IMR-90 (cell line): ENCODE measurements at regions not wholly inside any gene's neighbourhood (a gene's known extent, or its start where the extent isn't known, plus 50 kb on each side); places are given as distances from the start of the nearest gene placed in this dataset.

Source experiments
- BHLHE40 ChIP-seq: fragments of 150-350 bp; IDR thresholded peaks from 2 replicates; pipeline ENCODE4 v1.6.1; 2016; ENCODE audit warnings: mild to moderate bottlenecking, low read depth, low read length
- POLR2A ChIP-seq: IDR thresholded peaks from 2 replicates; pipeline ENCODE4 v1.6.1; 2012; ENCODE audit warnings: mild to moderate bottlenecking, low read depth, low read length
- RCOR1 ChIP-seq: IDR thresholded peaks from 2 replicates; pipeline ENCODE4 v1.6.1; 2012; ENCODE audit warnings: mild to moderate bottlenecking, low read length, improper control_type of control experiment; ENCODE audit not compliant: insufficient replicate concordance
- TF ChIP-seq, protein P1 (sequence below): conservative IDR thresholded peaks from 2 replicates; pipeline ENCODE4 v1.5.1; 2012; ENCODE audit warnings: mild to moderate bottlenecking, low read depth, low read length, improper control_type of control experiment
- TF ChIP-seq, protein P2 (sequence below): fragments of 150-350 bp; IDR thresholded peaks from 2 replicates; pipeline ENCODE4 v1.6.1; 2017; ENCODE audit warnings: mild to moderate bottlenecking, antibody characterized with exemption, low read length, low read depth

DNA sequence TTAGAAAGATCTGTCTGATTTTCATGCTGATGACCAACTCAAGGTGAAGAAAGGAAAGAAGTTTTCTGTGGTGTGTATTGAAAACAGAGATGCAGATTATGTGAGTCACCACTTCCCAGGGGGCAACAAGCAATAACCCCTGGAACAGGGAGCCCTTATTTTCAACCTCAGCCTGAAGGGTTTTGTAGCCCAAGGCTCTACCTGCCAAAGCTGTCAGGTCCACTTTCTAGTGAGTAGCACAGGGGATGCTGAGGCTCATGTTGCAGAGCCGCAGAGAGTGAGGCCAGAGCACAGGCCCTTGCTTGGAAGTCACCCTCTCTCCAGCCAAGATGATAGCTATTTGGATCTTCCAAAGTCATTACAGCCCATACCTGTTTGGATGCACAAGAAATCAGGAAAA is 152.2 kb upstream of the SLC24A5 start:
- TF ChIP-seq, protein P1, sequence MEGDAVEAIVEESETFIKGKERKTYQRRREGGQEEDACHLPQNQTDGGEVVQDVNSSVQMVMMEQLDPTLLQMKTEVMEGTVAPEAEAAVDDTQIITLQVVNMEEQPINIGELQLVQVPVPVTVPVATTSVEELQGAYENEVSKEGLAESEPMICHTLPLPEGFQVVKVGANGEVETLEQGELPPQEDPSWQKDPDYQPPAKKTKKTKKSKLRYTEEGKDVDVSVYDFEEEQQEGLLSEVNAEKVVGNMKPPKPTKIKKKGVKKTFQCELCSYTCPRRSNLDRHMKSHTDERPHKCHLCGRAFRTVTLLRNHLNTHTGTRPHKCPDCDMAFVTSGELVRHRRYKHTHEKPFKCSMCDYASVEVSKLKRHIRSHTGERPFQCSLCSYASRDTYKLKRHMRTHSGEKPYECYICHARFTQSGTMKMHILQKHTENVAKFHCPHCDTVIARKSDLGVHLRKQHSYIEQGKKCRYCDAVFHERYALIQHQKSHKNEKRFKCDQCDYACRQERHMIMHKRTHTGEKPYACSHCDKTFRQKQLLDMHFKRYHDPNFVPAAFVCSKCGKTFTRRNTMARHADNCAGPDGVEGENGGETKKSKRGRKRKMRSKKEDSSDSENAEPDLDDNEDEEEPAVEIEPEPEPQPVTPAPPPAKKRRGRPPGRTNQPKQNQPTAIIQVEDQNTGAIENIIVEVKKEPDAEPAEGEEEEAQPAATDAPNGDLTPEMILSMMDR: no peak
- no peak for TF ChIP-seq BHLHE40
- TF ChIP-seq, protein P2, sequence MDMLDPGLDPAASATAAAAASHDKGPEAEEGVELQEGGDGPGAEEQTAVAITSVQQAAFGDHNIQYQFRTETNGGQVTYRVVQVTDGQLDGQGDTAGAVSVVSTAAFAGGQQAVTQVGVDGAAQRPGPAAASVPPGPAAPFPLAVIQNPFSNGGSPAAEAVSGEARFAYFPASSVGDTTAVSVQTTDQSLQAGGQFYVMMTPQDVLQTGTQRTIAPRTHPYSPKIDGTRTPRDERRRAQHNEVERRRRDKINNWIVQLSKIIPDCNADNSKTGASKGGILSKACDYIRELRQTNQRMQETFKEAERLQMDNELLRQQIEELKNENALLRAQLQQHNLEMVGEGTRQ: no peak
- no peak for TF ChIP-seq POLR2A
- TF ChIP-seq RCOR1: no peak
